Calu3 (cell line): ENCODE measurements at regions not wholly inside any gene's neighbourhood (a gene's known extent, or its start where the extent isn't known, plus 50 kb on each side); places are given as distances from the start of the nearest gene placed in this dataset.

Source experiments
- BruUV-seq: library from RNA; stranded (reverse); fragments of 400-500 nt; replicated peaks from 2 replicates; lab custom pipeline; 2021; lab: Mats Ljungman, UMichigan
- CTCF ChIA-PET: fragments of 300-600 bp; sonication (Branson Sonifier 250); formaldehyde crosslinking; loops from one replicate; lab custom pipeline; 2022; ENCODE audit warnings: antibody characterized with exemption; lab: Charles Lee
- DNase-seq: peaks from one replicate; pipeline ENCODE4 v3.0.0; 2022
- H3K27ac Mint-ChIP-seq: one replicate; pipeline ENCODE4 v1.8.0; 2022; ENCODE audit warnings: mixed read lengths; ENCODE audit not compliant: unreplicated experiment
- H3K27me3 Mint-ChIP-seq: one replicate; pipeline ENCODE4 v1.8.0; 2022; ENCODE audit warnings: mixed read lengths; ENCODE audit not compliant: unreplicated experiment
- H3K36me3 Mint-ChIP-seq: one replicate; pipeline ENCODE4 v1.8.0; 2022; ENCODE audit warnings: mild to moderate bottlenecking, moderate library complexity, mixed read lengths; ENCODE audit not compliant: insufficient read depth, unreplicated experiment
- H3K4me1 Mint-ChIP-seq: one replicate; pipeline ENCODE4 v1.8.0; 2022; ENCODE audit warnings: mild to moderate bottlenecking, low read depth, mixed read lengths; ENCODE audit not compliant: unreplicated experiment
- H3K4me3 Mint-ChIP-seq: one replicate; pipeline ENCODE4 v1.8.0; 2022; ENCODE audit warnings: mild to moderate bottlenecking, low read depth, moderate library complexity, mixed read lengths; ENCODE audit not compliant: unreplicated experiment
- H3K9me3 Mint-ChIP-seq: one replicate; pipeline ENCODE4 v1.8.0; 2022; ENCODE audit warnings: low read depth, mixed read lengths; ENCODE audit not compliant: unreplicated experiment
- CTCF ChIP-seq: fragments of 200-600 bp; IDR thresholded peaks from one replicate; pipeline ENCODE4 v1.8.0; 2022; ENCODE audit warnings: antibody characterized with exemption; ENCODE audit not compliant: unreplicated experiment
- intact Hi-C: fragments of 100-400 bp; cut with micrococcal nuclease; formaldehyde crosslinking; loops from one replicate; pipeline ENCODE4 v1.10.0; 2022; ENCODE audit not compliant: unreplicated experiment

- peaks cover 5% of the 10 kb centered on the region for H3K9me3 Mint-ChIP-seq
These were observed 381.7 kb downstream of the NUP35 start for GRCh38 chr2:183505911-183506310.

GRCh38 chr2:183511154-183511553 lies 386.9 kb downstream of the NUP35 start:
- Mint-ChIP-seq H3K27ac (no peak overlapping the region), H3K9me3 (peaks cover 10% of the 10 kb centered on the region), H3K27me3 (no peaks in the 10 kb centered on the region), H3K36me3 (no peaks in the 10 kb centered on the region), H3K4me1 (no peaks in the 10 kb centered on the region), H3K4me3 (no peak overlapping the region)
- DNase-seq: no peak
- no peak for TF ChIP-seq CTCF
- CTCF ChIA-PET: no interaction called here
- intact Hi-C loops: no loop called here
- no TSS peak for BruUV-seq

More at GRCh38 chr2:183505911-183506310, 381.7 kb downstream of the NUP35 start:
- no peak for TF ChIP-seq CTCF
- no peak for DNase-seq
- Mint-ChIP-seq H3K27ac (no peak overlapping the region), H3K27me3 (no peaks in the 10 kb centered on the region), H3K36me3 (no peaks in the 10 kb centered on the region), H3K4me3 (no peak overlapping the region), H3K4me1 (no peaks in the 10 kb centered on the region)
- intact Hi-C loops: no loop called here
- BruUV-seq: no TSS peak
- CTCF ChIA-PET: no interaction called here

- no peak overlapping the region for H3K4me3 Mint-ChIP-seq
- no peaks in the 10 kb centered on the region for H3K27me3 Mint-ChIP-seq
- no TSS peak for BruUV-seq
- no peaks in the 10 kb centered on the region for H3K36me3 Mint-ChIP-seq
- H3K9me3 Mint-ChIP-seq: no peaks in the 10 kb centered on the region
- intact Hi-C loops: no loop called here
- no peaks in the 10 kb centered on the region for H3K4me1 Mint-ChIP-seq
- DNase-seq: no peak
- CTCF ChIA-PET: no interaction called here
- H3K27ac Mint-ChIP-seq: no peak overlapping the region
- TF ChIP-seq CTCF: no peak
These were observed 395.3 kb downstream of the NUP35 start for GRCh38 chr2:183519371-183520056.

GRCh38 chr2:183521911-183522310 lies 397.7 kb downstream of the NUP35 start:
- no peaks in the 10 kb centered on the region for H3K4me1 Mint-ChIP-seq
- no peak for DNase-seq
- TF ChIP-seq CTCF: no peak
- H3K4me3 Mint-ChIP-seq: no peak overlapping the region
- H3K9me3 Mint-ChIP-seq: no peaks in the 10 kb centered on the region
- BruUV-seq: no TSS peak
- H3K27me3 Mint-ChIP-seq: no peaks in the 10 kb centered on the region
- H3K36me3 Mint-ChIP-seq: no peaks in the 10 kb centered on the region
- CTCF ChIA-PET: no interaction called here
- H3K27ac Mint-ChIP-seq: no peak overlapping the region
- intact Hi-C loops: no loop called here
